NCI-H69 (cell line): ENCODE measurements at regions not wholly inside any gene's neighbourhood (a gene's known extent, or its start where the extent isn't known, plus 50 kb on each side); places are given as distances from the start of the nearest gene placed in this dataset.

Experiments used
- DNase-seq: peaks from one replicate; lab custom pipeline; 2025; lab: John Stamatoyannopoulos, UW

DNA sequence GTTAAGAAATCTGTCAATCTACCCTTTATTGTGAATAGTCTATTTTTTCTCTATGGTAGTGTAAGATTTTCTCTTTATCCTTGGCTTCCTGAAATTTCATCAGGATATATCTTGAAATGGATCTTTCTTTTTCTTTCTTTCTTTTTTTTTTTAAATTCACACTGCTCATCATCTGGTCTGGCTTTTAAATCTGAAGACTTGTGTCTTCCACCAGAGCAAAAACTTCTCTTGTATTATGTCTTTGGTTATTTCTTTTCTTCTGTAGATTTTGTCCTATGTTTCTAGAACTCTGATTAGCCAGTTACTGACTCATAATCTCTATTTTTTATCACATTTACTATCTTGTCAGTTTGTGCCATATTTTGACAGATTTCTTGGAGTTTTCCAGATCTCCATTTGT lies 133.8 kb upstream of the LMO4 start:
- no peak for DNase-seq

DNA sequence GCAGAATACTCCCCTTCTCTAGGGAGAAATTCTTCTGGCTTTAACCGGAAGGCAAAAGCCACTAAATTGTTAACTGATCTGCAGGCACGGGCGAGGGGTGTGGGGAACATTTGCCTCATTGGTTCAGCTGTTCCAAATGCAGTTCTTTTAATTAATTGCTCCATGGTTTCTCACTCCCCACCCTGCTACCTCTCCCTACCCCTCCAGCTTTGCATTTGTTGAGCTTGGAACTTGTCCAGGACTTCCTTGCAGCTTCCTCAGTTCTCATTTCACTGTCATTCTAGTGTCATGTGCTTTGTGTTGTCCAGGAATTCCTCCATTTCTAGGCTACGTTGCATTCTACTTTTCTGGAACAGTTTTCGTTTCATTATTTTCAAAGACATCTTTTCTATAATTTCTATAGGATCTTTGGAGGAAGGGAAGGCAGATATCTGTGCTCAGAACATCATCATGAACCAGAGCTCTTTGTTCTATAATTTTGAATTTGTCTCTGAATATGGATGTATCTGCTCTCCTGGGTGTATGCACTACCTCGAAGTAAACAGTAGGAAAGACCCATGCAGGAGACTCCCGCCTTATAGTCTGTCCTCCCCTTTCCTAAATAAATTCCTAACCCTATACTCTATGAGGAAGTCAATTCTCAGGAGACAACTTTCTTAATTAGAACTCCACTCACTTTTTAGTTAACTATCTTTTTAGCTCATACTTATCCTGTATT lies 132.4 kb upstream of the LMO4 start:
- DNase-seq: peak; percentile 20

DNA sequence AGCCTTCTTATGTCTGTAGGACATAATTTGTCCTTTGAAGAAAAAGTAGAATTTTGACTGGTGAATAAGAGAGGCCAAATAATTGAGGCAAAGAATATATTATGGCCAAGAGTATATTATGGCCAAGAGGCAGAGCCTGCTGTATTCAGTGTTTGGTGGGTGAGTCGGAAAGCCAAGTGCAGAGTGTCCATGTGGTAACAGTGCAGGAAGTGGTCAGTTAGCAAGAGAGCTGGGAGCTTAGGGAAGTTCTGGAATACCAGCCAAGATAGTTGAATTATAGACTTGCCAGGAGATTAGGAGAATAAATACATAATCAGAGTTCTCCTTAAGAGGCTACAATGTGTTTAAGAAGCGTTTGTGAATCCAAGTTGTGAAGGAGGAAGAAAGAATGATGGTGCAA lies 131.5 kb upstream of the LMO4 start:
- no peak for DNase-seq

DNA sequence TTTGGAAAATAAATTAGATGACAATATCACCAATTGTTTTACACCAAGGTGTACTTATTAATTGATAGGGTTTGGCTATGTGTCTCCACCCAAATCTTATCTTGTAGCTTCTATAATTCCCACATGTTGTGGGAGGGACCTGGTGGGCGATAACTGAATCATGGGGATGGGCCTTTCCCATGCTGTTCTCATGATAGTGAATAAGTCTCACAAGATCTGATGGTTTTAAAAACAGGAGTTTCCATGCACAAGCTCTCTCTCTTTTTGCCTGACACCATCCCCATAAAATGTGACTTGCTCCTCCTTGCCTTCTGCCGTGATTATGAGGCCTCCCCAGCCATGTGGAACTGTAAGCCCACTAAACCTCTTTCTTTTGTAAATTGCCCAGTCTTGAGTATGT lies 131.0 kb upstream of the LMO4 start:
- no peak for DNase-seq

DNA sequence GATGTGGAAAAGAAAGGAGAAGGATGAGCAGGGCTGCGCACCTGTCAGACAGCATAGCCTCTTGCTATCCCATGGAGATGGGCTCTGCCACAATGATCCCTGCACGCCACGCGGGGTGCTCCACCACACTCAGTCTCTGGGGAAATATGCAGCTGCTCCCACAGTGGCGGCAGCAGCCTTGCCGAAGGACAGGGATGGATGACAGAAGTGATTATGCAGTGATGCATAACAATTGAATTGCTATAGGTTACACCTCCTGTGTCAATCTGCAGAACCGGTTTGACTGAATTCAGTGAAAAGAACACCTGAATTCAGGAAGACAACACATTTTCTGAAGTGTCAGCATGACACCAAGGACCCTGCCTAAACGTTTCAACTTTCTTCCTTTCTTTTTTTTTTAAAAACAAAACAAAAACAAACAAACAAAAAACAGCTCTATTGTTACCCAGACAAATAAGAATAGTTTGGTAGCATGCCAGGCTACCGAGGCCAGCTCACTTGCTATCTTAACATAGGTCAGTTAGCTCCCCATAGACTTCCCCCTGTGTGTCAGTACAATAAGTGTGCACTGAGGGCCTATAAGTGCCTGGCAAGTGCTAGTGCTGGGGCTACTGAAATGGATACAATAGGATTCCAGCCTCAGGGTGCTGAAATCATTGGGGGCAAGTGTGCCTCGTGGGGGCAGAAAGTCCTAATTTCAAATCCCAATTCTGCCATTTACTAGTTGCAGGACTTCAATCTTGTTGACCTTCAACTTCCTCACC lies 127.6 kb upstream of the LMO4 start:
- peak; percentile 35 for DNase-seq

DNA sequence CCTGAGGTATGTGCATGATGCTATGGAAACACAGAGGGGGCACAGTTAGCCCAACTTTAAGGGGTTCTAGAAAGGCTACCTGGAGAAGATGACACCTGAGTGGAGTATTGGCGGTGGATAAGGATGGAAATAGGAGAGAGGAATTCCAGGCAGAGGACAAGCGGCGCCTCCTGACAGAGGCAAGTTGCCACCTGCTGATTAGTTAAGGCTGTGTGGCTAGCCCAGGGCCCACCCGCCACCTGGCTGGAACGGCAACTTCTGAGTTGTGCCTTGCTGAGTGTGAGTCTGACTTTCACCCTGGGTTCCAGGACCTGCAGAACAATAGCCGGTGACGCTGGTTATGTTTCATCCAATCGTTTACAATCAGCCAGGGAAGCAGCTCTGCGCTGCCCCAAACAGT lies 126.9 kb upstream of the LMO4 start:
- DNase-seq: no peak

DNA sequence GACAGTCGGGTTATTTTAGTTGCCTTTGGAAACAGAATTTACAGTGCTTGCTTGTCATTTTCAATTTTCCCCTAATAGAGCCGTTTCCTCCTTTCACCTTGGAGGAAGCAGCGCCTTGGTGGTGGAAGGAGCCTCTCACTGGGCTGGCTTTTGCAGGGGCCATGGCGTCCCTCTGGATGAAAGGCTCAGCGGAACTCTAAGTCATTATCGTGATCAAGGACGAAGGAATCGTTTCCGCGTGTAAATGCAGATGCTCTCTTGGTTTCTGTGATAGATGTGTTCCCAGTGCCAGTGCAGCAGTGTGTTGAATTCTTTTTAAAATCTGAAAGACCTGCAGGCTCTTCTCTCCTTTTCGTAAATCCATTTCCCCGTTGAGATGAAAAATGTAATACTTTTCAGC lies 126.2 kb upstream of the LMO4 start:
- no peak for DNase-seq

DNA sequence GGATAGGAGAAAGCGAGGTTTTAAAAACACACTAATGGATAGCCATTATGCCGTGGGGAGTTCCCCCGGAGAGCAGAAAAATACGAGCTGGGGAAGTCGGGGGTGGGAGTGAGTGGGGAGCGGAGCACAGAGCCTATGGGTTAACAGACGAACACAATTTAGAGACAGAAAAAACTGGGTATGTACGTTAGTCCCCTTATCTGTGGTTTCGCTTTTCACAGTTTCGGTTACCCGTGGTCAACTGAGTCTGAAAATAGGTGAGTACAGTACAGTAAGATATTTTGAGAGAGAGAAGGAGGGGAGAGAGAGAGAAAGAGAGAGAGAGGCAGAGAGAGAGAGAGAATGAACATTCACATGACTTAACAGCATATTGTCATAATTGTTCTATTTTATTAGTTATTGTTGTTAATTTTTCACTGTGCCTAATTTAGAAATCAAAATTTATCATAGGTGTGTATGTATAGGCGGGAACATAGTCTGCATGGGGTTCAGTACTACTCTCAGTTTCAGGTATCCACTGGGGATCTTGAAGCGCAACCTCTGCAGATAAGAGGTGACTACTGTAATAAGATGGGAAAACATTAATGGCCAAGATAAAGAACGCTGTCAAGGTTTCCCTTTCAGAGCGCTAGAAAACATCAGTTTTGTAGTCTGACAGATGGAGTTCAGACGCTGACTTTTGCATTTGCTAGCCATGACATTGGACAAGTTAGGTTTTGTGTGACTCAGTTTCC lies 125.6 kb upstream of the LMO4 start:
- no peak for DNase-seq

DNA sequence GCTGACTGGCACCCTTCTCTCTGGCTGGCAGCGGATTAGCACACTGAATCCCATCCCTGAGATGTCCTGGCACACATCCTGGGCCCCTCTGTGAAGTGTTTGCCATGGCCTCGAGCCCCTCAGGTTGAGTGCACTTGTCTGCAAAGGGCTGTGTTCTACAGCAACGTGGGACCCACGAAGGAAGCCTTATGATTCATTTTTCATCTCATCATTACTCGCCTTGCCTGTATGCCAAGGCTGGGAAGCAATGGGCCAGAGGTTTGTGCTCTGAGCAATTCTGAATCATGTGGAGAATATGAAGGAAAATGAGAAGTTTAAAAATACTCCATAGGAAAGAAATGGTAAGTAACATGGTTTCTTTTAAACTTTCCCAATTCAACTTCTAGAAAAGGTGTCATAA lies 124.8 kb upstream of the LMO4 start:
- DNase-seq: no peak

DNA sequence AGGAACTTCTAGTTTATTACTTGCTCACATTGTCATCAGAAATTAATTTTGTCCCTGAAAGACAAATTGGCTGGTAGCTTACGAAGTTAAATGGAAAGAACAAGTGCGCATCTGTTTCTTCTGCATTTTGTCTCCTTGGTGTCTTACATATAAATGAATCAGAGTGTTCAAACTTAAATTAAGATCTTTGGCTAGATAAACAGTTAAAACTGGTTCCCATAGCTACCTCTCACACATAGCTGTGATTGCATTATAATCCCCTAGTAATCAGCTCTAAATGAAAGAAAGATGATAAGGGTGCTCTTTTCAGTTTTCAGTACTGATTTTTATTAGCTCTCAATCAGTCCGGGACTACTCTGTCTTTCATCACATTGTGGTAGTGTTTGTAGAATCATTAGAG lies 124.2 kb upstream of the LMO4 start:
- no peak for DNase-seq

DNA sequence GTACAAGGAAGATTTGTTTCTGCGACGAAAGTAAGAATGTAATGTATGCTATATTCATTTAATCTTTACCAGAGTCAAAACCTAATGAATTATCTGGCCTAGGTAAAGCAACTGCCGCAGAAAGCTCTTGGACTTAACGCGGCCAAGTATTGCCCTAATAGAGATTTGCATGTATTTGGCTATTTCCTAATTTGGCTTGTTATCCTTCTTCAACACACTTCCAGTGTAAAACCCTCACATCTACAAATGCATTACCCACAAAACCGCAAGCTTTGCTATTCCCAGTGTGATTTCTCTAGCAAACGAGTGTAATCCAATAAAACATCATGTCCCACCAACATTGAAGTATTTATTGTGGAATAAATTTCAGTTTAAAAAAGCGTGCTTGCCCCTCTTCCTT lies 123.8 kb upstream of the LMO4 start:
- DNase-seq: no peak

DNA sequence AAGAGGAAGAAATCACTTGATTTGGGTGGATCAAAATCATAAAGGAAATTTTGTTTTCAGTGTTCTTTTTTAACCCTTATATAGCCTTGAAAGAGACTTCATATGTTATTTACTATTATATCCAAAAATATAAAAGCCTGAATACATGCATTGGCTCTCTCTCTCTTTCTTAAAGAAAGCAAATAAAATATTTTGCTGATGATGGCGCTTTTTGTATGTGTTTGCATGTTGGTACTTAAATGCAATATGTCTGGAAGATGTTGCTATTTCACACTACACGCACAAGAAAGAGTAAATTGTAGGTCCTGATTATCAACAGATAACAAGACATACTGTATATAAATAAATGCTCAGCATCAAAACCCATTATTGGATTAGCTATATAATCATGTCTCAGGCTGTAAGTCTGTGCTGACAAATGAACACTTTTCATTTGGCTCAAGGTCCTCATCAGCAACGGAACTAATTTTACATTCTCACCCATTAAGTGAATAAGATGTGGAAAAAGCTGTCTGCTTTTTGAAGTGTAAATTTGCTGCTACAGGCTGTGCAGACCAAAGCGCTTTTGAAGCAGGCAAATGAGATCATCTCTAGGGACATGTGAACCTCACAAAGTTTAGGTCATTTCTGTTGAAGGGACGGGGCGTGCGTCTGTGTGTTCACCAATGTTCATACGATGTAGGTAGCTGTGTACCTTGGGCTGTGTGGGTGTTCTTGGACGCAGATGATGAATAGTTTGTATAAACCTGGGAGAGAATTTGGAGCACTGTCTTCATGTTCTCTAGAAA lies 122.4 kb upstream of the LMO4 start:
- no peak for DNase-seq

DNA sequence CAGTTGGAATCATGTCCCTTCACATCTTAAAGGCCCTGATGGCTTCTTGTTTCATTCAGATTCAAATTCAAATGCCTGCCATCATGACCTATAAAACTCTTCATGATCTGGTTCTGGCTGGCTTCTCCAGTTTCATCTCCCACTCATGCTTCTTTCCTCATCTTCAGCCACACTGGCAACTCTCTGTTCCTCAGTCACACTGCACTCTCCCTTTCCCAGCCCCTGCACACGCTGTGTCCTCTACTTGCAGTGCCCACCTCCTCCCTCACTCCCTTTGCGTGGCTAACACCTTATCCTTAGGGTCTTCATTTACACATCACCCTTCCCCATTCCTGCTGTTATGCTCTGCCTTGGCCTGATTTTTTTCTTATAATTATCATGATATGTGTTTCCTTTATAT lies 120.6 kb upstream of the LMO4 start:
- DNase-seq: no peak

DNA sequence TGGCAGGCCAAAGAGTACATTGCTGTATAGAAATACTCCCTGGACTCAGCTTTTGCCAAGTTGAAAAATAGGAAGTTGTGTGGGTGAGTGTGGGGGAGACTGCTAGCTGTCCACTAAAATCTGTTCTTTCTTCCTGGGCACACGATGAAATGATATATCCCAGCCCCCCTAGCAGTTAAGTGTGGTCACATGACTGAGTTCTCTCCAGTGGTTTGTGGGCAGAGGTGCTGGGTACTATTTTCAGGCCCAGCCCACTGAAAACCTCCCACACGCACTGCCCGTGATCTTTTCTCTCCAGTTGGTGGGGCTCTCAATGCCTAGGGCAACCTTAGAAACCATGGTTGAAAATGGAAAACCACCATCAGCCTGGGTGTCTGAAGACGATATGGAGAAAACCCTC lies 119.7 kb upstream of the LMO4 start:
- DNase-seq: no peak

DNA sequence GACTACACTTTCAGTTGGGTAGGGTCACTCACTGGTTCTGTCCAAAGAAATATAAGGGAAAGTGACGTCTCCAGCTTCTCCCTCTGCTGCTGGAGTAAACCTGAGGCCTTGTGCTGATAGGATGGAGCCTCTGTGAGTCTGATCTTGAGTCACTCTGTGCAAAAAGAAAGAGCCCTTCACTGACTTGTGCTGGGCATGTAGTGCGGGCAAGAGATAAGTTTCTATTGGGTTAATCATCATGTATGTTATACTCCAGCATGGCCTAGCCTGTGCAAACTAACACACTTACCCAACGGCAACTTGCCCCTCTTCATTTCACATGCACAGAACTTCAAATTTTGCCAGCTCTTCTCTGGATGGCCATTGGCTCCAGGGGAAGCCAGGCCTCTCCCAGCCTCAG lies 118.5 kb upstream of the LMO4 start:
- DNase-seq: no peak

DNA sequence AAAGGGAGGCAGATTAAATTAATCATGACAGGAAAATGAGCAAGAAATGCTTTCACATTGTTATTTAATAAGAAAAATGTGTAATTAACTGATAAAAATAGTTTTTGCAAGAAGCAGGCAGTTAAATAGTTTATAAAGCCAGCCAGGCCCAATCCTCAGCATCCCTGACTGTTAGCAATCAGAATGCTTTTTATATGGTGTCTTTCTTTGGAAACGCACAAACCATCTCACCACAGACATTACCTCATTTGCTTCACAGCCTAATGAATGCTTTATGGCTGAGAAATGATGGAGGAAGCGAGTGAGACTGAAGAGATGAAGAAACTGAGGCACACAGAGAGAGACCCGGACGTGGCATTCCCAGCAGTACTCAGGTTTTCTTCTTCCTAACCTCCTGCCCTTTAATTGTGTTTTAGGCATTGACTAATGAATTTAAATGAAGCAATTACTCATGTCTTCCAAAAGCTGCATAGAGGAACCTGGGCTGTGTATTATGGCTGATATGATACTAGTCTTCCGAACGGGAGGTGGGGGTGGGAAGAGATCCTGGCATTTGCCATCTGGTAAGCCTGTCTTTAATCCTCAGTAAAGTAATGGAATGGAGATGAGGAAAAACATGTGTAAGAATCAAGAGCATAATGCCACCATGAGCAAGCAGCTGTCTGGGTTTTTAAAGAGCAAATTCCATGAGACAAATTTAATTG lies 116.1 kb upstream of the LMO4 start:
- no peak for DNase-seq

DNA sequence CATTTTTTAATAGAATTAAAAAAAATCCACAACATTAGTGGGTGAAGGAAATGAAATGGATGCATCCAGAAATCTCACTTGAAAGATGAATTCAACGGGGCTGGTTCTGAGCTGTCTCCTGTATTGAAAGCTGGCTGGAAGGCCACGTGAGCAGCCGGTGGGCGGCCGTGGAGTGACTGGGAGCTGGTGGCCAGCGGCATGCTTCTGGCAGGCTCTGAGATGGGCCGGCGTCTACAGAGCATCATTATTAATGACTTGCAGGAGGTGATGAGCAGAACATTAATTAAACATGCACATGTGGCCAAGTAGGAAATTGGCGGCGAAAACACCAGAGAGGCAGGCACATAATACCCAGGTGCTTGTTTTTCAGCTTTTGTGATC lies 115.6 kb upstream of the LMO4 start:
- no peak for DNase-seq

DNA sequence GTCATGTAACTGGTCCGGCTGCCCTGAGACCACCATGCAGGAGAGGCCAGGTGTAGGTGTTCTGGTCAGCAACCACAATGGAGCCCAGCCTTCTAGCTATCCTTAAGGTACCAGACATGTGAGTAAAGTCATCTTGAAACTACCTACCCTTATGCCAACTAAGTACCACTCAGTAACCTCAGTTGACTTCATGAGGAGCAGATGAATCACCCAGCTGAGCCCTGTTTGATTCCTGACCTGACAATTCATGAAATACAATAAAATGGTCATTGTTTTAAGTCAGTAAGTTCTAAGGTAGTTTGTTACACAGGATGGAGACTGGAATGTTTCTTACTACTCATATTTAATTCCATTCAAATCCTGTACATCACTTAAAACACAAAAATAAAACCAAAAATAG lies 113.1 kb upstream of the LMO4 start:
- DNase-seq: no peak

DNA sequence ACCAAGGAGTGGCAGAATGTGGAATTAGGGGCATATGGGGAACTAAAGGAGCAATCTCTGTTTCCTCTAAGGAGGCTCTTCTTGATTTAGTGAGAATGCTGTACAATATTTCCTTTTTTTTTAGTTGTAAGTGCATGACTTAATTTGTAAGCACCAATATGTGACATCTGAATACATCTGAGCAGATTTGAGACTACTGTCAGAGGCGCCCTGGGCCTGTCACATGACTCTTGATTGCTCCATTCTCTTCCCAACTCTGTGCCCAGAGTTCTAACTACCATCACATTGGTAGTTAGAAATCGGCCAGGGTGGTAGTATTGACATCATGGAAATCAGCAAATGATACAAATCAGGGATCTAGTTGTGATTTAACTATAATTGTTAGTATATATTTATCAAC lies 110.1 kb upstream of the LMO4 start:
- DNase-seq: no peak

DNA sequence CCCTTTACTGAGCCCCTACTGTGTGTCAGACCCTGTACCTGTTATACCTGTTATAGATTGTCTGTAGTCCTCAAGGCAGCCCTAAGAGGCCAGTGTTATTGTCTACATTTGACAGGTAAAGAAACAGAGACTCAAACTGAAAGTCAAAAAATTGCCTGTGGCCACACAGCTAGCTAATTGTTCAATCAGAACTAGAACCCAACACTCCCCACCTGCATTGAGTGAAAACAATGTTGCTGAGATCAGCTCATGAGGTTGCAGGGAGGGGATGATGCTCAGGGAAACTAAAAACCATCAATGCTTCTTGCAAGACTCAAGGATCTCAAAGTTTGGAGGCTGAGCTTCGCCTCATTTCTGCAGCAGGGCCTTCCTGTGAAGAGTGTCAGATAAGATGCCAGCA lies 109.5 kb upstream of the LMO4 start:
- DNase-seq: no peak

DNA sequence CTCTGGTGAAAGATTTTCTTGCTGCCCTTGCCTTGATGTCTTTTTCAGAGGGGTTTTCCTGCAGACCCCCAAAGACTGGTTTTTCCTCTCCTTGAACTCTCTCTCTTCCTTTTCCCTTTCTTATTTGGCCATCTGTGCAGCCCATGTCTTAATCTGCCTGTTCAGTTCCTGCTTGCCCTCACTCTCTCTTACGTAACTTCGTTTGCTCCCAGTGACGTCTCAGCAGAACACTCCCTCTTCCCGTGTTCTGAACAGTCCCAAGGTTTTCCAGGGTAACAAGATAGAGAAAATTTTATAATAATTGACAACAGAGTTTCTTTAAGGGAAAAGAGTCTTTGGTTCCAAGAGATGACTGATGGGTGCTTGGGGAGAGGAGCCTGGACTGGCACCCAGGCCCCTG lies 109.1 kb upstream of the LMO4 start:
- no peak for DNase-seq

DNA sequence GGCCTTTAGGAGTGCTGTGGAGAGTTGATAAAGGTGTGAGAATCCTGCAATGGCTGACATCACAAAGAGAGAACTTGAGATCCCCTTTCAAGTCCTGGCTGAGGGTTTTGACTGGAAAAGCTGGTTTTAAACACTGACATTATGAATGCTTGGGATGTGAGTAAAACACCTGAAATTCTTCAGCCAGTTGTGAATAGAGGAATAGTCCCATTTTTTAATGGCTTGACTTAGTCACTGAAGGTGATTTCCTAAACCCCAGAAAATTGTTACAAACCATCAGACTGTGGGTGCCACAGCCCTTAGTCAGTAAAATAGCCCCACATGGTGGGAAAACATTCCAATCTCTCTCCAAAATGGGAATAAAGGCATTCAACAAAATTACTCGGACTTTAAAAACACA lies 107.7 kb upstream of the LMO4 start:
- no peak for DNase-seq
